RWPE2 (cell line): ENCODE measurements at regions not wholly inside any gene's neighbourhood (a gene's known extent, or its start where the extent isn't known, plus 50 kb on each side); places are given as distances from the start of the nearest gene placed in this dataset.

Experiments
- ATAC-seq: fragments of 200-7000 bp; cut with Tn5 transposase; 3 replicates; pipeline ENCODE4 v1.9.1; 2021; ENCODE audit warnings: low read depth
- DNase-seq: peaks from one replicate; pipeline ENCODE4 v3.0.0-alpha.2; 2020; ENCODE audit warnings: low spot score
- H3K27ac ChIP-seq: fragments of 450-650 bp; 2 replicates; pipeline ENCODE4 v1.5.1; 2017; ENCODE audit warnings: mild to moderate bottlenecking; ENCODE audit not compliant: poor library complexity, severe bottlenecking
- H3K27me3 ChIP-seq: fragments of 250-450 bp; sonication (Bioruptor Pico); 2 replicates; pipeline ENCODE4 v1.5.1; 2021; ENCODE audit warnings: mild to moderate bottlenecking, moderate library complexity; ENCODE audit not compliant: insufficient read depth, poor library complexity, severe bottlenecking
- H3K36me3 ChIP-seq: fragments of 250-450 bp; sonication (Bioruptor Pico); 2 replicates; pipeline ENCODE4 v1.5.1; 2020; ENCODE audit warnings: low read depth, mild to moderate bottlenecking, moderate library complexity
- H3K4me1 ChIP-seq: fragments of 250-450 bp; sonication (Bioruptor Pico); 2 replicates; pipeline ENCODE4 v1.5.1; 2021; ENCODE audit warnings: mild to moderate bottlenecking, moderate library complexity; ENCODE audit not compliant: insufficient read depth, poor library complexity, severe bottlenecking
- H3K4me3 ChIP-seq: fragments of 250-450 bp; sonication (Bioruptor Pico); 2 replicates; pipeline ENCODE4 v1.5.1; 2021; ENCODE audit warnings: mild to moderate bottlenecking, moderate library complexity; ENCODE audit not compliant: severe bottlenecking
- H3K9me3 ChIP-seq: fragments of 250-450 bp; sonication (Bioruptor Pico); 2 replicates; pipeline ENCODE4 v1.5.1; 2021; ENCODE audit warnings: mild to moderate bottlenecking, moderate library complexity; ENCODE audit not compliant: severe bottlenecking
- TF ChIP-seq, protein P1 (sequence below): fragments of 450-650 bp; IDR thresholded peaks from one replicate; pipeline ENCODE4 v1.5.1; 2017; ENCODE audit warnings: mild to moderate bottlenecking, moderate library complexity; ENCODE audit not compliant: poor library complexity, severe bottlenecking

- H3K27ac ChIP-seq = no peak overlapping the region
- TF ChIP-seq, protein P1, sequence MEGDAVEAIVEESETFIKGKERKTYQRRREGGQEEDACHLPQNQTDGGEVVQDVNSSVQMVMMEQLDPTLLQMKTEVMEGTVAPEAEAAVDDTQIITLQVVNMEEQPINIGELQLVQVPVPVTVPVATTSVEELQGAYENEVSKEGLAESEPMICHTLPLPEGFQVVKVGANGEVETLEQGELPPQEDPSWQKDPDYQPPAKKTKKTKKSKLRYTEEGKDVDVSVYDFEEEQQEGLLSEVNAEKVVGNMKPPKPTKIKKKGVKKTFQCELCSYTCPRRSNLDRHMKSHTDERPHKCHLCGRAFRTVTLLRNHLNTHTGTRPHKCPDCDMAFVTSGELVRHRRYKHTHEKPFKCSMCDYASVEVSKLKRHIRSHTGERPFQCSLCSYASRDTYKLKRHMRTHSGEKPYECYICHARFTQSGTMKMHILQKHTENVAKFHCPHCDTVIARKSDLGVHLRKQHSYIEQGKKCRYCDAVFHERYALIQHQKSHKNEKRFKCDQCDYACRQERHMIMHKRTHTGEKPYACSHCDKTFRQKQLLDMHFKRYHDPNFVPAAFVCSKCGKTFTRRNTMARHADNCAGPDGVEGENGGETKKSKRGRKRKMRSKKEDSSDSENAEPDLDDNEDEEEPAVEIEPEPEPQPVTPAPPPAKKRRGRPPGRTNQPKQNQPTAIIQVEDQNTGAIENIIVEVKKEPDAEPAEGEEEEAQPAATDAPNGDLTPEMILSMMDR = no peak
- H3K36me3 ChIP-seq = no peaks in the 10 kb centered on the region
- H3K9me3 ChIP-seq = no peaks in the 10 kb centered on the region
- no peaks in the 10 kb centered on the region for H3K27me3 ChIP-seq
- H3K4me3 ChIP-seq = no peak overlapping the region
- H3K4me1 ChIP-seq = no peaks in the 10 kb centered on the region
- no peak for ATAC-seq
- DNase-seq = no peak
These were observed 100.9 kb upstream of the ARHGEF3 start for GRCh38 chr3:56902468-56903160.

GRCh38 chr3:56900801-56901200, 99.1 kb upstream of the ARHGEF3 start:
- Histone ChIP-seq H3K27ac (no peak overlapping the region), H3K27me3 (no peaks in the 10 kb centered on the region), H3K9me3 (no peaks in the 10 kb centered on the region), H3K36me3 (no peaks in the 10 kb centered on the region), H3K4me1 (no peaks in the 10 kb centered on the region), H3K4me3 (no peak overlapping the region)
- TF ChIP-seq, protein P1 = no peak
- ATAC-seq (no peak), DNase-seq (no peak)

DNA sequence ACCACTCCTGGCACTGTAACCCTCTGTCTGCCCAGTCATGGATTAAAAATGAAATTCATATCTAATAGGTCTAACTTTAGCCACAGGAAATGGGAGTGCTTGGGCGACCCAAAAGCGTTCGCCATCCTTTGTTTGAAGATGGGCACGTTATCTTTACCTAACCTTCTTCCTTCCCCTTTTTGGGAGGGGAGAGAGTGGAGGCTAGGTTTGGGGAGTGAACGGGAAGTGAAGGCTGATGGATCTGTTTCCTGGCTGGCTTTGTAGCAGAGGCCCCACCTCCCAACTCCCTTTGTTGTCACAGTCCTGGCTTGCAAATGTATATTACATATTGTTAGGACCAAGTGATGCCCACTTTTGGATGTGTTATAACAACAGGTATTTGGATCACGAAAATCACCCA, 98.1 kb upstream of the ARHGEF3 start:
- Histone ChIP-seq H3K36me3 (no peaks in the 10 kb centered on the region), H3K27me3 (no peaks in the 10 kb centered on the region), H3K4me1 (no peaks in the 10 kb centered on the region), H3K9me3 (no peaks in the 10 kb centered on the region), H3K27ac (no peak overlapping the region), H3K4me3 (no peak overlapping the region)
- TF ChIP-seq, protein P1 = no peak
- DNase-seq = no peak
- no peak for ATAC-seq

DNA sequence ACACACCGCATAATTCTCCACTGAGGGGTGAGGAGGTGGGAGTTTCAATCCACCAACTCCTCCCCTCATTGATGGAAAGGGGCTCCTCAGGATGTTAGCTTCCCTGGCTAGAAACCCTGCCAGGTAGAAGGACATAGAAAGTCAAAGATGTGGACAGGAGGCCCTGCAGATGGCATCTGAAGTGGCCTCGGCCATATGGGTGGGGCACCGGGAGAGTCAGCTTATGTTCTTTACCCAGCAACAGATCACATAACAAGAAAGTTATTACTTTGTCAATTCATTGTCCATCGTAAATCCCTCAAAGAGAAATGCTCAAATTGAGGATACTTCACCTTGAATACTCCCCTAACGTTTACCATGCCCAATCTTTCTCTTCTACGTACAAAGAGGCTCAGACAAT, 97.3 kb upstream of the ARHGEF3 start:
- Histone ChIP-seq H3K4me1 (no peaks in the 10 kb centered on the region), H3K36me3 (no peaks in the 10 kb centered on the region), H3K9me3 (no peaks in the 10 kb centered on the region), H3K27me3 (no peaks in the 10 kb centered on the region), H3K4me3 (no peak overlapping the region), H3K27ac (no peak overlapping the region)
- ATAC-seq (no peak), DNase-seq (no peak)
- TF ChIP-seq, protein P1 = no peak

GRCh38 chr3:56896357-56896756, 94.6 kb upstream of the ARHGEF3 start:
- TF ChIP-seq, protein P1 = no peak
- H3K9me3 ChIP-seq = no peaks in the 10 kb centered on the region
- no peak overlapping the region for H3K27ac ChIP-seq
- H3K36me3 ChIP-seq = no peaks in the 10 kb centered on the region
- no peaks in the 10 kb centered on the region for H3K27me3 ChIP-seq
- H3K4me1 ChIP-seq = no peaks in the 10 kb centered on the region
- ATAC-seq = no peak
- DNase-seq = no peak
- H3K4me3 ChIP-seq = no peak overlapping the region
